GM23338 (cell line): ENCODE measurements at regions not wholly inside any gene's neighbourhood (a gene's known extent, or its start where the extent isn't known, plus 50 kb on each side); places are given as distances from the start of the nearest gene placed in this dataset.

ENCODE experiments used
- ATAC-seq: fragments of 200-7000 bp; cut with Tn5 transposase; 3 replicates; pipeline ENCODE4 v1.9.1; 2020
- DNase-seq: peaks from one replicate; pipeline ENCODE4 v3.0.0-alpha.2; 2015; ENCODE audit warnings: low spot score
- H2AFZ ChIP-seq: fragments of 200-600 bp; sonication (generic); 2 replicates; pipeline ENCODE4 v1.8.0; 2016; ENCODE audit warnings: antibody characterized with exemption, mild to moderate bottlenecking, moderate library complexity
- H3F3A ChIP-seq: fragments of 200-600 bp; sonication (generic); replicated peaks from 2 replicates; pipeline ENCODE4 v1.8.0; 2017; ENCODE audit warnings: antibody characterized with exemption, mixed run types, low read depth
- H3K27ac ChIP-seq: fragments of 200-600 bp; sonication (generic); 2 replicates; pipeline ENCODE4 v1.6.1; 2016; ENCODE audit warnings: low read depth
- H3K27me3 ChIP-seq: fragments of 200-600 bp; sonication (generic); 2 replicates; pipeline ENCODE4 v1.8.0; 2016; ENCODE audit warnings: mild to moderate bottlenecking, mixed run types, moderate library complexity; ENCODE audit not compliant: insufficient read depth
- H3K36me3 ChIP-seq: fragments of 200-600 bp; sonication (generic); 2 replicates; pipeline ENCODE4 v1.8.0; 2016; ENCODE audit warnings: mild to moderate bottlenecking; ENCODE audit not compliant: insufficient read depth
- H3K4me1 ChIP-seq: fragments of 200-600 bp; sonication (generic); 2 replicates; pipeline ENCODE4 v1.8.0; 2016; ENCODE audit warnings: mild to moderate bottlenecking, moderate library complexity; ENCODE audit not compliant: insufficient read depth
- H3K4me2 ChIP-seq: fragments of 200-600 bp; sonication (generic); 2 replicates; pipeline ENCODE4 v1.7.1; 2017; ENCODE audit warnings: mixed run types
- H3K4me3 ChIP-seq: fragments of 200-600 bp; sonication (generic); 2 replicates; pipeline ENCODE4 v1.6.1; 2016; ENCODE audit warnings: mixed run types
- H3K79me2 ChIP-seq: fragments of 200-600 bp; sonication (generic); replicated peaks from 2 replicates; pipeline ENCODE4 v1.8.0; 2017; ENCODE audit warnings: mild to moderate bottlenecking; ENCODE audit not compliant: insufficient read depth
- H3K9me2 ChIP-seq: fragments of 200-600 bp; sonication (generic); 2 replicates; pipeline ENCODE4 v1.8.0; 2017; ENCODE audit not compliant: insufficient read depth
- H4K20me1 ChIP-seq: fragments of 200-600 bp; sonication (generic); replicated peaks from 2 replicates; pipeline ENCODE4 v1.8.0; 2017; ENCODE audit warnings: mild to moderate bottlenecking; ENCODE audit not compliant: insufficient read depth
- H3K27ac Mint-ChIP-seq: 2 replicates; pipeline ENCODE4 v1.8.0; 2020; ENCODE audit warnings: inconsistent platforms, mild to moderate bottlenecking, moderate library complexity, mixed read lengths
- H3K27me3 Mint-ChIP-seq: 3 replicates; pipeline ENCODE4 v1.8.0; 2022; ENCODE audit warnings: low read depth, mild to moderate bottlenecking, moderate library complexity, mixed read lengths, inconsistent platforms; ENCODE audit not compliant: insufficient read depth, poor library complexity
- H3K36me3 Mint-ChIP-seq: 3 replicates; pipeline ENCODE4 v1.8.0; 2021; ENCODE audit warnings: low read depth, mild to moderate bottlenecking, inconsistent platforms, moderate library complexity, mixed read lengths
- H3K4me1 Mint-ChIP-seq: 3 replicates; pipeline ENCODE4 v1.8.0; 2020; ENCODE audit warnings: mild to moderate bottlenecking, inconsistent platforms, mixed read lengths
- H3K4me3 Mint-ChIP-seq: 3 replicates; pipeline ENCODE4 v1.8.0; 2021; ENCODE audit warnings: moderate library complexity, mild to moderate bottlenecking, inconsistent platforms, mixed read lengths
- H3K9me3 Mint-ChIP-seq: 3 replicates; pipeline ENCODE4 v1.8.0; 2020; ENCODE audit warnings: moderate library complexity, mild to moderate bottlenecking, inconsistent platforms, mixed read lengths
- EZH2 ChIP-seq: fragments of 200-600 bp; sonication (generic); IDR thresholded peaks from one replicate; pipeline ENCODE4 v1.8.0; 2017; ENCODE audit warnings: antibody characterized with exemption, mild to moderate bottlenecking, low read depth; ENCODE audit not compliant: unreplicated experiment
- EZH2phosphoT487 ChIP-seq: fragments of 200-600 bp; sonication (generic); IDR thresholded peaks from one replicate; pipeline ENCODE4 v1.8.1; 2018; ENCODE audit warnings: antibody characterized with exemption; ENCODE audit not compliant: unreplicated experiment
- JUNB ChIP-seq: IDR thresholded peaks from one replicate; pipeline ENCODE4 v1.6.1; 2016; ENCODE audit warnings: antibody characterized with exemption; ENCODE audit not compliant: unreplicated experiment
- POLR2AphosphoS5 ChIP-seq: IDR thresholded peaks from 2 replicates; pipeline ENCODE4 v1.6.1; 2016; ENCODE audit warnings: antibody characterized with exemption, low read depth
- REST ChIP-seq: IDR thresholded peaks from one replicate; pipeline ENCODE4 v1.6.1; 2018; ENCODE audit warnings: antibody characterized with exemption; ENCODE audit not compliant: unreplicated experiment
- STAT1 ChIP-seq: IDR thresholded peaks from one replicate; pipeline ENCODE4 v1.6.1; 2016; ENCODE audit warnings: antibody characterized with exemption; ENCODE audit not compliant: unreplicated experiment
- ZNF114 ChIP-seq: fragments of 250-450 bp; sonication (Bioruptor Pico); IDR thresholded peaks from 2 replicates; pipeline ENCODE4 v1.5.0; 2020; ENCODE audit warnings: mild to moderate bottlenecking, moderate library complexity
- ZNF331 ChIP-seq: fragments of 250-450 bp; sonication (Bioruptor Pico); IDR thresholded peaks from 2 replicates; pipeline ENCODE4 v1.5.0; 2020; ENCODE audit warnings: low read depth, mild to moderate bottlenecking, moderate library complexity
- TF ChIP-seq, protein P1 (sequence below): IDR thresholded peaks from 2 replicates; pipeline ENCODE4 v1.6.1; 2016; ENCODE audit warnings: antibody characterized with exemption

DNA sequence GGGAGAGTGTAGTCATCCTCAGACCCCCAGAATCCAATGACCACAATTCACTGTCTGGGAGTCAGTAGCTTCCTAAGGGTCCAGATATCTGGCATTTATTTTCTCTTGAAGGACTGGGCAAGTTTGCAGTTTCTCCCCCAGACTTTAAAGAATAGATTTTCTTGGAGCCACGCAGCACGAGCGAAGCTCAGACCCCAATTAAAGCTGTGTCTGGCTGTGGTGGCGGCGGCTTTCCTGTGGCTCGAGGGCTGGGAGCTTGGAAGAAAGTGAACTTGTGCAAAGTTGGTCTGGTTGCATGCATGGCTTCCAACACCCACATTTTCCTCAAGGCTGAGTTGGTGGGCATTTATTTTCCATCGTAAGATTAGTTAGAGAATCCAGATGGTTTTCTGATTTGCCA lies 105.0 kb downstream of the ACKR3 start:
- Mint-ChIP-seq H3K36me3 (peaks cover 11% of the 10 kb centered on the region), H3K27me3 (no peaks in the 10 kb centered on the region), H3K4me1 (peaks cover 10% of the 10 kb centered on the region), H3K9me3 (peaks cover 25% of the 10 kb centered on the region), H3K27ac (no peak overlapping the region), H3K4me3 (no peak overlapping the region)
- H3K4me1 ChIP-seq: no peaks in the 10 kb centered on the region
- H3K27ac ChIP-seq: no peak overlapping the region
- no peak for TF ChIP-seq POLR2AphosphoS5
- no peak for TF ChIP-seq EZH2phosphoT487
- TF ChIP-seq STAT1: no peak
- TF ChIP-seq, protein P1, sequence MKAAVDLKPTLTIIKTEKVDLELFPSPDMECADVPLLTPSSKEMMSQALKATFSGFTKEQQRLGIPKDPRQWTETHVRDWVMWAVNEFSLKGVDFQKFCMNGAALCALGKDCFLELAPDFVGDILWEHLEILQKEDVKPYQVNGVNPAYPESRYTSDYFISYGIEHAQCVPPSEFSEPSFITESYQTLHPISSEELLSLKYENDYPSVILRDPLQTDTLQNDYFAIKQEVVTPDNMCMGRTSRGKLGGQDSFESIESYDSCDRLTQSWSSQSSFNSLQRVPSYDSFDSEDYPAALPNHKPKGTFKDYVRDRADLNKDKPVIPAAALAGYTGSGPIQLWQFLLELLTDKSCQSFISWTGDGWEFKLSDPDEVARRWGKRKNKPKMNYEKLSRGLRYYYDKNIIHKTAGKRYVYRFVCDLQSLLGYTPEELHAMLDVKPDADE: no peak
- TF ChIP-seq ZNF331 (CRISPR knock-in tag): no peak
- TF ChIP-seq REST: no peak
- no peak for TF ChIP-seq ZNF114
- TF ChIP-seq EZH2: no peak
- no peaks in the 10 kb centered on the region for H3K36me3 ChIP-seq
- H3K4me3 ChIP-seq: no peak overlapping the region
- no peaks in the 10 kb centered on the region for H3K27me3 ChIP-seq
- H3K79me2 ChIP-seq: no peaks in the 10 kb centered on the region
- DNase-seq (no peak), ATAC-seq (no peak)
- H3K9me2 ChIP-seq: 0 out of 2 replicates have a peak, but pooled peaks cover 3% of the 10 kb centered on the region
- H3K4me2 ChIP-seq: no peak overlapping the region
- no peaks in the 10 kb centered on the region for H4K20me1 ChIP-seq
- H3F3A ChIP-seq: no peaks in the 10 kb centered on the region
- no peak overlapping the region for H2AFZ ChIP-seq

DNA sequence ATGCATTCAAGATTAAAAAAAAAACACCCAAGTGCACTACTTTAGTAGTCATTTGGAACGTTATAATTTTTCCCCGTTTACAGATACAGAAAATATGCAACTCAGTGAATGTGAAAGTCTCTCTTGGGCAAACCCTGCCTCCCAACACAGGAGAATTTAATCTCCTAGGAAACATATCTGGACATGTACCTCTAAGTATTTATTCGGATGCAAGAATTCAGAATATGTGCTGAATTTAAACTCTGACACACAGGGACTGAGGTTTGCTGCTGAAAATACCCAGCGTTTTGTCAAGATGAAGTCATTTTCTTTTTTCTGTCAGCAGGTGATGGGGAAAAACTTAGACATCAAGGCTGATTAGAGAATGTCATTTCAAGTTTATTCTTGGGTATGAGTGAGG lies 105.4 kb downstream of the ACKR3 start:
- Histone ChIP-seq H3F3A (no peaks in the 10 kb centered on the region), H3K79me2 (no peaks in the 10 kb centered on the region), H3K36me3 (no peaks in the 10 kb centered on the region), H3K27ac (no peak overlapping the region), H2AFZ (no peak overlapping the region), H3K9me2 (0 out of 2 replicates have a peak, but pooled peaks cover 3% of the 10 kb centered on the region), H3K4me2 (no peak overlapping the region), H3K27me3 (no peaks in the 10 kb centered on the region), H3K4me3 (no peak overlapping the region), H3K4me1 (no peaks in the 10 kb centered on the region), H4K20me1 (no peaks in the 10 kb centered on the region)
- TF ChIP-seq JUNB: no peak
- ATAC-seq: no peak
- H3K4me1 Mint-ChIP-seq: peaks cover 10% of the 10 kb centered on the region
- H3K4me3 Mint-ChIP-seq: no peak overlapping the region
- H3K36me3 Mint-ChIP-seq: peaks cover 10% of the 10 kb centered on the region
- no peak overlapping the region for H3K27ac Mint-ChIP-seq
- no peak for DNase-seq
- H3K9me3 Mint-ChIP-seq: peaks cover 25% of the 10 kb centered on the region
- no peaks in the 10 kb centered on the region for H3K27me3 Mint-ChIP-seq
